Prostate gland (tissue), 2 donors: ENCODE measurements at regions not wholly inside any gene's neighbourhood (a gene's known extent, or its start where the extent isn't known, plus 50 kb on each side); places are given as distances from the start of the nearest gene placed in this dataset.

Experiments used
- DNase-seq: peaks from one replicate; pipeline ENCODE4 v3.0.0-alpha.2; 2019; ENCODE audit warnings: low spot score
- H3K27ac ChIP-seq, 2 donors: fragments of 200-600 bp; sonication (generic); 2 replicates each; pipeline ENCODE4 v1.5.1; 2017 to 2019
- H3K27me3 ChIP-seq: fragments of 200-600 bp; sonication (generic); replicated peaks from 2 replicates; pipeline ENCODE4 v1.5.1; 2019; ENCODE audit not compliant: insufficient read depth
- H3K36me3 ChIP-seq, 2 donors: fragments of 200-600 bp; sonication (generic); 1 replicate in 1 of 2; 2 replicates in 1 of 2; pipeline versions ENCODE4 v1.5.1 to v1.8.1; 2017 to 2019
- H3K4me1 ChIP-seq: fragments of 200-600 bp; sonication (generic); replicated peaks from 2 replicates; pipeline ENCODE4 v1.5.1; 2019
- H3K4me3 ChIP-seq, 2 donors: fragments of 200-600 bp; sonication (generic); 2 replicates each; pipeline ENCODE4 v1.5.1; 2017 to 2019
- H3K9me3 ChIP-seq: fragments of 200-600 bp; sonication (generic); 2 replicates; pipeline ENCODE4 v1.5.1; 2017
- POLR2A ChIP-seq: fragments of 450-650 bp; IDR thresholded peaks from one replicate; pipeline ENCODE4 v1.6.1; 2016; ENCODE audit warnings: antibody characterized with exemption, mild to moderate bottlenecking
- POLR2AphosphoS5 ChIP-seq: sonication (generic); formaldehyde crosslinking; IDR thresholded peaks from one replicate; pipeline ENCODE4 v1.6.1; 2017; ENCODE audit warnings: antibody characterized with exemption
- WGBS: methylation state at CpG from one replicate; pipeline ENCODE4 v1.1.5; 2018; 5-methylcytosine and 5-hydroxymethylcytosine counted together
- intact Hi-C: fragments of 100-400 bp; cut with DNase I; formaldehyde crosslinking; loops from one replicate; pipeline ENCODE4 v1.14.2; 2022
- TF ChIP-seq, protein P1 (sequence below), 4 experiments: fragments of 200-600 bp in 2 of 4; fragments of 450-650 bp in 2 of 4; sonication (generic) in 2 of 4; IDR thresholded peaks; 1 replicate in 3 of 4; 2 replicates in 1 of 4; pipeline ENCODE4 v1.5.1; 2016 to 2019; ENCODE audit warnings: antibody characterized with exemption in 4 of 4, mild to moderate bottlenecking in 2 of 4, moderate library complexity in 2 of 4

DNA sequence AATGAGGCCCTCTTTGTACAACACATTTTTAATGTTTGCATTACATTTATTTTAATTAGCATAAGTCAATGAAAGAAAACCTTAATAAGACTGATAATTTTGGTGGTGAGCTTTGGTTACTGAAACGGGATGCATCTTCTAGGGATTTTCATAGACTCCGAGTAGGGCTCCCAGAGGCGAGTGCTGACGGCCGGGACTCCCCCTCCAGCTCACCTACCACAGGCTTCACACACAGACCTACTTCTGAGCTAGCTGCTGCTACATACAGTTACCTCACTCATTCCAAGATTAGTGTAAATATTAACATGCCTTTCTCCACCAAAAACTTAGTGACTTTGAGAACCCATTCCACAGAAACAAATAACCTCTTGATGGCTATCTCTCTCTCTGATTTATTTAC, 271.1 kb downstream of the GALR1 start:
- Histone ChIP-seq H3K27me3 (no peaks in the 10 kb centered on the region), H3K27ac (no peak overlapping the region), H3K4me3 (no peak overlapping the region), H3K4me1 (no peaks in the 10 kb centered on the region), H3K36me3 (no peaks in the 10 kb centered on the region), H3K9me3 (no peaks in the 10 kb centered on the region)
- DNase-seq, result no peak
- intact Hi-C loops, result no loop called here
- no peak for TF ChIP-seq POLR2AphosphoS5
- WGBS, result 71% methylated on average over 5 of the region's 5 CpGs

- H3K4me1 ChIP-seq, result no peaks in the 10 kb centered on the region
- no peaks in the 10 kb centered on the region for H3K36me3 ChIP-seq
- no peak overlapping the region for H3K27ac ChIP-seq
- no peak for DNase-seq
- H3K4me3 ChIP-seq, result no peak overlapping the region
- 83% methylated on average over 9 of the region's 9 CpGs for WGBS
- intact Hi-C loops, result no loop called here
- no peaks in the 10 kb centered on the region for H3K27me3 ChIP-seq
- TF ChIP-seq POLR2A (no peak), POLR2AphosphoS5 (no peak)
- TF ChIP-seq, protein P1, sequence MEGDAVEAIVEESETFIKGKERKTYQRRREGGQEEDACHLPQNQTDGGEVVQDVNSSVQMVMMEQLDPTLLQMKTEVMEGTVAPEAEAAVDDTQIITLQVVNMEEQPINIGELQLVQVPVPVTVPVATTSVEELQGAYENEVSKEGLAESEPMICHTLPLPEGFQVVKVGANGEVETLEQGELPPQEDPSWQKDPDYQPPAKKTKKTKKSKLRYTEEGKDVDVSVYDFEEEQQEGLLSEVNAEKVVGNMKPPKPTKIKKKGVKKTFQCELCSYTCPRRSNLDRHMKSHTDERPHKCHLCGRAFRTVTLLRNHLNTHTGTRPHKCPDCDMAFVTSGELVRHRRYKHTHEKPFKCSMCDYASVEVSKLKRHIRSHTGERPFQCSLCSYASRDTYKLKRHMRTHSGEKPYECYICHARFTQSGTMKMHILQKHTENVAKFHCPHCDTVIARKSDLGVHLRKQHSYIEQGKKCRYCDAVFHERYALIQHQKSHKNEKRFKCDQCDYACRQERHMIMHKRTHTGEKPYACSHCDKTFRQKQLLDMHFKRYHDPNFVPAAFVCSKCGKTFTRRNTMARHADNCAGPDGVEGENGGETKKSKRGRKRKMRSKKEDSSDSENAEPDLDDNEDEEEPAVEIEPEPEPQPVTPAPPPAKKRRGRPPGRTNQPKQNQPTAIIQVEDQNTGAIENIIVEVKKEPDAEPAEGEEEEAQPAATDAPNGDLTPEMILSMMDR (IDR thresholded peaks at IDR 0.05), result no peak
- H3K9me3 ChIP-seq, result no peaks in the 10 kb centered on the region
These were observed 272.5 kb downstream of the GALR1 start for GRCh38 chr18:77522051-77522675.

GRCh38 chr18:77524909-77525308, 275.3 kb downstream of the GALR1 start:
- TF ChIP-seq, protein P1 (IDR thresholded peaks at IDR 0.05), result no peak
- no peaks in the 10 kb centered on the region for H3K36me3 ChIP-seq
- intact Hi-C loops, result no loop called here

DNA sequence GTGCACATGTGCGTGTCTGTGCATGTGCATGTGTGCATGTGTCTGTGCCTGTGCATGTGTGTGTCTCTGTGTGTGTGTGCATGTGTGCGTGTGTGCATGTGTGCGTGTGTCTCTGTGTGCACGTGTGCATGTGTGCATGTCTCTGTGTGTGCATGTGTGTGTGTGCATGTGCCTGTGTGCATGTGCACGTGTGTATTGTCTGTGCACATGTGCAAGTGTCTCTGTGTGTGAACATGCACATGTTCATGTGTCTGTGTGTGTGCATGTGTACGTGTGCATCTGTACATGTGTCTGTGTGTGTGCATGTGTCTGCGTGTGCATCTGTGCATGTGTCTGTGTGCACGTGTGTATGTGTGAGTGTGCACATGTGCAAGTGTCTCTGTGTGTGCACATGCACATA, 277.3 kb downstream of the GALR1 start:
- no peak for DNase-seq
- H3K4me3 ChIP-seq, result no peak overlapping the region
- no peaks in the 10 kb centered on the region for H3K9me3 ChIP-seq
- no peak overlapping the region for H3K27ac ChIP-seq
- no peaks in the 10 kb centered on the region for H3K27me3 ChIP-seq
- H3K36me3 ChIP-seq, result no peaks in the 10 kb centered on the region
- 94% methylated on average over 8 of the region's 8 CpGs for WGBS
- intact Hi-C loops, result no loop called here
- H3K4me1 ChIP-seq, result no peaks in the 10 kb centered on the region
- no peak for TF ChIP-seq POLR2AphosphoS5
- TF ChIP-seq, protein P1 (IDR thresholded peaks at IDR 0.05), result no peak
- no peak for TF ChIP-seq POLR2A

More at GRCh38 chr18:77524909-77525308, 275.3 kb downstream of the GALR1 start:
- no peak overlapping the region for H3K4me3 ChIP-seq
- H3K9me3 ChIP-seq, result no peaks in the 10 kb centered on the region
- H3K27ac ChIP-seq, result no peak overlapping the region
- 85% methylated on average over 7 of the region's 7 CpGs for WGBS
- no peak for DNase-seq
- H3K4me1 ChIP-seq, result no peaks in the 10 kb centered on the region
- no peaks in the 10 kb centered on the region for H3K27me3 ChIP-seq

DNA sequence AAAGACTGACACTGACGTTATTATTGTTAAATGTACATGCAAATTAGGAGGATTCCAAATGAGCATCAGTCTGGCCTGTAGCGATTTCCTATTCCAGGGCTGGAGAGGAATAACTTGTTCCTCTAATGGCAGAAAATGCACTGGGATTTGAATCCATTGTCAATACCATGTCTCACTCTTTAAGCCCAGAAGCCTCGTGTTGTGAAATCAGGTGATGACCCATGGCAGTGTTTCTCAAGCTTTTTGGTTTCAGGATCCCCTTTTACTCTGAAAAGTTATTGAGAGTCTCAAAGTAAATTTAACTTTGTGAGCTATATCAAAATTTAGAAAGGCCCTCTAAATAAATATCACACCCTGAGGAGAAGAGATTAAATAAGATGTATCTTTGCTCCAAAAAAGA, 279.2 kb downstream of the GALR1 start:
- H3K4me3 ChIP-seq, result no peak overlapping the region
- H3K9me3 ChIP-seq, result no peaks in the 10 kb centered on the region
- no peaks in the 10 kb centered on the region for H3K4me1 ChIP-seq
- TF ChIP-seq POLR2AphosphoS5, result no peak
- TF ChIP-seq, protein P1 (IDR thresholded peaks at IDR 0.05), result no peak
- no peak for TF ChIP-seq POLR2A
- H3K27me3 ChIP-seq, result no peaks in the 10 kb centered on the region
- no peak overlapping the region for H3K27ac ChIP-seq
- H3K36me3 ChIP-seq, result no peaks in the 10 kb centered on the region
- WGBS, result 79% methylated on average over 3 of the region's 3 CpGs
- intact Hi-C loops, result no loop called here
- DNase-seq, result no peak
